Endometrial microvascular endothelial cells (primary cell): ENCODE measurements at regions not wholly inside any gene's neighbourhood (a gene's known extent, or its start where the extent isn't known, plus 50 kb on each side); places are given as distances from the start of the nearest gene placed in this dataset.

Source experiments
- in situ Hi-C: cut with HindIII; loops from 2 replicates; pipeline ENCODE4 v1.10.0; 2017; ENCODE audit warnings: low sequenced_read_pairs, low pct_unique_long_range_greater_than_20kb; ENCODE audit errors: inconsistent ontology term

DNA sequence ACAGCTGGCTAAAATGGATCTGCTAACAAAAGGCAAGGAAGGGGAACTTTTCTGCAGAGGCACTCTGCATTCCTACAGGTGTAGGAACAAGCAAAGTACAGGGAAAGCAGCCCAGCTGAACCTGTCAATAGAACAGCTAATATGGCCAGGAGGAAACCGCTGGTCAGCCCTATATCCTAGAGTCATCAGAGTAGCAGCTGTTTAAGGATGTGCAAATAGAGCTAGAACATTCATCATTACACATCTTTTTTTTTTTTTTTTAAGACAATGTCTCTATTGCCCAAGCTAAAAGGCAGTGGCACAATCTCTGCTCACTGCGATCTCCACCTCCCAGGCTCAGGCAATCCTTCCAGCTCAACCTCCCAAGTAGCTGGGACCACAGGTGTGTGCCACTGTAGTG is 163.0 kb downstream of the BTC start:
- in situ Hi-C loops = no loop called here

- in situ Hi-C loops = no loop called here
These were observed 162.3 kb downstream of the BTC start for GRCh38 chr4:74631988-74632387.

- in situ Hi-C loops = no loop called here
These were observed 161.7 kb downstream of the BTC start for GRCh38 chr4:74632634-74633033.

DNA sequence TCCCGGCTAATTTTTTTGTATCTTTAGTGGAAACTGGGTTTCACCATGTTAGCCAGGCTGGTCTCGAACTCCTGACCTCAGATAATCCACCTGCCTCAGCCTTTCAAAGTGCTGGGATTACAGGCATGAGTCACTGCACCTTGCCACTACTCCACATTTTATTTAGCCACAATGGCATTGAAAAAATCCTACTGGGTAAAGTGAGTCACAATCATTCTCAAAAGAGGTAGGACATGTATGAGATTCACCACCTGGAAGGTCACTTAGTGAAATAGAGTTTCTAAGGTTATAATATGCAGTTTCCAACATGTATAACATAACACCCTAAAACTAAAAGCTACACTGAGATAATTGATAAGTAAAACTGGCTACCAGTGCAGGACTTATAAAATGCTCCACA is 159.2 kb downstream of the BTC start:
- in situ Hi-C loops = no loop called here

DNA sequence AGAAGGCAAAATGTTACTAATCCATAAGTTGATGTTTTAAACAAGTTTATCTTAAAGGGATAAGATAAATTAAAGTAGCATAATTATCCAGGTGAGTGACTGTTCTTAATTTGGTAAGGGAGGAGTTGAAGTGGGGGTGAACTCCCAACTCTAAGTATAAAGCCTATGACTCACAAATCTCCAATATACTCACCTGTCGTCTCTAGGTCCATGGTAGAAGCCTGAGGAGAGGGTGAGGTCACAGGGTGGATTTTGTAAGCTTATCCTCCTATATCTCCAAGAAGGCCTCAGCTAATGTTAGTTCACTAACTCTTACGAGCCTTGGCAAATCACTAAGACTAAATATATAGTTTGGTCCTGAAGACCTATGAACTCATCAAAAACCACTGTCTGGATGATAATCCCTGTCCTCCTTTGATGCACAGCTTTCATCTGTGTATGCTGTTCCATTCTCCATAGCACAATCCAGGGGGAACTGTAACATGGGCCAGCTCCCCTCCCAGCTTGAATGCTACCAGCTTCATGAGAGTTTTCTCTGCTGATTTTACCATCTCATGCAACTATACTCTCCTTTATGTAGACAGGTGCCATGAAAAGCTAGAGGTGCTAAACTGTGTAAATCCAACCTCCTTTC is 158.7 kb downstream of the BTC start:
- in situ Hi-C loops = no loop called here

GRCh38 chr4:74638001-74638400 is 156.3 kb downstream of the BTC start:
- in situ Hi-C loops = no loop called here

DNA sequence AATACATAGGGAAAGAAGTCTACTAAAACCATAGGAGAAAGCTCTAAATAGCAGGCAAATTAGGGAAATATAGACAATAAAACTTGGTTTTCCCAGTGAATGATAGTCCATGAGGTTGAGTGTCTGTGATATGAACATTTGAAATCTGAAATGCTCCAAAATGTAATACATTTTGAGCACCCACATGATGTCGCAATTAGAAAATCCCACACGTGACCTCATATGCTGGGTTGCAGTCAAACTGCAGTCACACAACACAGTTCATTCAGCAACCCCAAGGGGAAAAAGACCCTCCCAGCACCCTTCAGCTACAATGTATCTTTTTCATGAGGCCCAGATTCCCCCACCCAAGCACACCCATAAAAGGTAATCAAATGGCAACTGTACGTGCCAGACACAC is 155.6 kb downstream of the BTC start:
- in situ Hi-C loops = no loop called here

DNA sequence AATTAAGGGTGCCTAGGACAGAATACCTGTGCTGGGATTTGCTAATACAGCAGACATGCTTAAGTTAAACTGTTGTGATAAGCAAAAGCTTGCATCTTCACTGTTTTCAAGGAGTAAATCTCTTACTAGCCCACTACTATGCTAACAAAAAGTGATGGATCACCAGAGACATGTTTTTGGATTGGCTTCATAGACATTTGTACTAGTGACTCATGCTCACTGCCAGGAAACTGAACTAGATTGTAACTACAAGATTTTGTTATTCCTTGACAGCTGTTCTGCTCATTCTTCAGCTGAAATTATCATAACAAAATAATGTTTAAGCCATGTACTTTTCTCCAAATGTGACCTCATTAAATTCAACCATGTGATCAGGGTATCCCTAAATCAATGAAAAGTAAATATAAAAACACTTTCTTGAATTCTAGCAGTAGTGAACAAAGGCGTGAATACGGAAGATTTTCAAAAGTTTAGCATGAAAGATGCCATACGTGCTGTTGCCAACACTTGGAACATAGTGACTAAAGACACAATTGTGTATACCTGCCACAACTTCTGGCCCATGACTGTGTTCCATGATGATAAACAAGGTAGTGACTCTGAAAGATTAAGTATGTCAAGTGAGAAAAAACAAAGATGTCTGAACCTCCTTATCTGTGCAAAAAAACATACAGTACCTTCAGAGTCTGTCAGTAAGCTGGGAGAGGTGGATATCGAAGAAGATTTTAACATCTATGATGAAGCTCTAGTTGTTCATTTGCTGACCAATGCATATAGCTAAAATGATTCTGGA is 154.0 kb downstream of the BTC start:
- in situ Hi-C loops = no loop called here

DNA sequence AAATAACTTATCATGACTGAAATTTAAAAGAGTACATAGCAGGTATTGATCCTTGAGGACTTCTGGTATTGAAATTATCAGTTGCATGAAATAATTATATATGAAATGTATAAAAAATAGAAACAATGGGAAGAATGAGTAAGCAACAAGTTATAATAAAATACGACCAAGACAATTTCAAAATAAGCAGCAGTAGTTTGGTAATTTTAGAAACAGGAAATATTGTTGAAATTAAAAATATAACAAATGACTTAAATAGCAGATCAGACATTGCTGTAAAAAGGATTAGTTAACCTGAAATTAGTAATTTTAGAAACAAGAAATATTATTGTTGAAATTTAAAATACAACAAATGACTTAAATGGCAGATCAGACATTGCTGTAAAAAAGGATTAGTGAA is 152.3 kb downstream of the BTC start:
- in situ Hi-C loops = no loop called here

DNA sequence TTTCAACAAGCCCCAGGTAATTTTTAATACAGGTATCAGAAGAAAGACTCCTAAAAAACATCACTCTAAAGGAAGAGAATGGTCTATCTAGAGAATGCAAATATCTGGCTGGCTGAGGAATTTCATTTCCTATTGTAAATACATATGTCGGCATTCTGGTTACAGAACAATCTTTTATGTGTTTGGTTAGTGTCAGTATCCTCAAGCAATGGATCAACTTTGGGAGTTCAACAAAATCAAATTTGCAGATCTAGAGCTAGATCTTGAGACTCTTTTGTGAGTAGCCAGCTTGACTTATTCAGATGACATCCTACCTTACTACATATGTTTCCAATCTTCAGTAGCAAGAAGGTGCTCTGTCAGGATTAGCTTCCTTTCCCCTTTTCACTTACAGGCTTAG is 145.1 kb downstream of the BTC start:
- in situ Hi-C loops = no loop called here

DNA sequence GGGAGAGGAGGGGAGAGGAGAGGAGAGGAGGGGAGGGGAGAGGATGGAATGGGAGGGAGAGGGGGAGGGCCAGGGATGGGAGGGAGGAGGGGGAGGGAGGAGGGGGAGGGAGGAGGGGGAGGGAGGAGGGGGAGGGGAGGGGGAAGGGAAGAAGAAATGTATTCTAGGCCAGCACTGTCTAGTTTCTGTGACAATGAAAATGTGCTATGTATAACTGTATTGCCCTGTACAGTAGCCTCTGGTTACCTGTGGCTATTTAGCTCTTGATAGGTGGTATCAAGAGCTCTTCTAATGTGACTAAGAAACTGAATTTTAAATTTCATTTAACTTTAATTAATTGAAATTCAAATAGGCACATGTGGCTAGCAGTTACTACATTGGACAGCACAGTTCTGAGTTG is 143.1 kb downstream of the BTC start:
- in situ Hi-C loops = no loop called here

- in situ Hi-C loops = no loop called here
These were observed 140.7 kb downstream of the BTC start for GRCh38 chr4:74653331-74654229.

GRCh38 chr4:74654230-74654681 is 140.1 kb downstream of the BTC start:
- in situ Hi-C loops = no loop called here

GRCh38 chr4:74656596-74656995 is 137.7 kb downstream of the BTC start:
- in situ Hi-C loops = no loop called here

- in situ Hi-C loops = no loop called here
These were observed 136.2 kb downstream of the BTC start for GRCh38 chr4:74658116-74658515.

- in situ Hi-C loops = no loop called here
These were observed 134.5 kb downstream of the BTC start for GRCh38 chr4:74659576-74660411.

DNA sequence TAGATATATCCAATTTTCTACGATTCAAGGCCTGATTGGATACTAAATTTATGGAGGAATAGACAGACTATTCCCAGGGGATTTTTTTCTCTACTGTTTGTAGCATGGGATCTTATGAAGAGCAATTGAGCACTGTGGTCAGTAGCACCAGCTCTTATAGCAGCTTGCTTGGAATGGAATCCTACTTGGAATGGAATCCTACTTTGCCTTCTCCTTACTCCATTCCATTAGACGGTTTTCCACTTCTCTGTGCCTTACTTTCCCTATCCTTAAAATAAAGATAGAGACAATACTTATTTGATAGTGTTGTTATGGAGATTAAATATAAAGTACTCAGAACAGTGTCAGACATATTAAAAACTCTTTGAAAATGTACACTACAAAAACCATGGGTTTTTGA is 133.5 kb downstream of the BTC start:
- in situ Hi-C loops = no loop called here

DNA sequence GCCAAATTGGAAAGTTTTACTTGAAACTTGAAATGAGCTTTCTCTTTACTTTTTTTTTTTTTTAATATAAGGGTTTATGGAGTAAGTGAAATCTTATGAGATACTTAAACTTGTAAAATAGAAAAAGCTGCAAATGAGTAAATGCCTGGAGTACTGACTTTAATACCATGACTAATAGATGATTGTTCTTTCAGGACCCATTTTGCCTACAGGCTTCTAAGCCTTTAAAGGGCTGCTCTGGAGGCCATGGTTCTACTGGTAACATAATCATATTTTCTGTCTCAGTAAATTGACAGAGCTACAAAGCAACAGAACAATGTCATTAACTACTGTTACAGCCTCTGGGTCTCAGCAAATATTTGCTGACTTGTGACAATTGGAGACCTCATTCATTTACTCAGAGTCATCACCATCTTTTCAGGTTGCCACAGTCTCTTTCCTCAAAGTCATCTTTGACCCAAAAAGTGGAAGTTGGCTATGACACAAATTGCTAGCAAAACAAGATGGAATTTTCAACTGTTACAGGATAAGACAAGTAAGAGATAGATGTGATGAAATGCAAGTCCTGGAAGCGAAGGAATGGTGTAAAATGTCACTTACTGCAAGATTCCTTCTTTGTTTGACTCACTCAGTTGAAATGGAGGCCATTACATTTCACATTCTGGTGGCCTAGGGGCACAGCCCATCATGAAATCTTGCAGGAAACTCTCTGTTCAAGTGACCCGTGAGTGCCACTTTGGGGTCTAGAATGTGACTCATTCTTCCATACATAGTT is 132.7 kb downstream of the BTC start:
- in situ Hi-C loops = no loop called here
